Glutamatergic neuron (in vitro differentiated cells): ENCODE measurements at regions not wholly inside any gene's neighbourhood (a gene's known extent, or its start where the extent isn't known, plus 50 kb on each side); places are given as distances from the start of the nearest gene placed in this dataset. TPM values are rescaled to one million over a fixed set of nuclear protein-coding genes. Genes with fewer than 3 reads are reported as not detected.

Experiments
- DNase-seq: peaks from one replicate; pipeline ENCODE4 v3.0.0; 2022
- H3K27ac Mint-ChIP-seq: one replicate; pipeline ENCODE4 v1.8.0; 2020; ENCODE audit warnings: mild to moderate bottlenecking, mixed read lengths, inconsistent platforms; ENCODE audit not compliant: unreplicated experiment
- H3K27me3 Mint-ChIP-seq: one replicate; pipeline ENCODE4 v1.8.0; 2020; ENCODE audit warnings: mild to moderate bottlenecking, moderate library complexity, mixed read lengths, inconsistent platforms; ENCODE audit not compliant: unreplicated experiment
- H3K36me3 Mint-ChIP-seq: one replicate; pipeline ENCODE4 v1.8.0; 2020; ENCODE audit warnings: mild to moderate bottlenecking, mixed read lengths, inconsistent platforms; ENCODE audit not compliant: unreplicated experiment
- H3K4me1 Mint-ChIP-seq: one replicate; pipeline ENCODE4 v1.8.0; 2020; ENCODE audit warnings: mild to moderate bottlenecking, low read depth, mixed read lengths, inconsistent platforms; ENCODE audit not compliant: unreplicated experiment
- H3K4me3 Mint-ChIP-seq: one replicate; pipeline ENCODE4 v1.8.0; 2020; ENCODE audit warnings: mild to moderate bottlenecking, mixed read lengths, inconsistent platforms; ENCODE audit not compliant: unreplicated experiment
- H3K9me3 Mint-ChIP-seq: one replicate; pipeline ENCODE4 v1.8.0; 2020; ENCODE audit warnings: mild to moderate bottlenecking, moderate library complexity, mixed read lengths, inconsistent platforms; ENCODE audit not compliant: unreplicated experiment
- microRNA-seq: library from miRNA; unstranded; fragments of <30 nt; microRNA quantifications from one replicate; pipeline ENCODE4, GENCODE V29; 2020; ENCODE audit not compliant: unreplicated experiment
- TF ChIP-seq, protein P1 (sequence below): fragments of 200-600 bp; sonication (generic); IDR thresholded peaks from one replicate; pipeline ENCODE4 v1.5.0; 2021; ENCODE audit not compliant: partially characterized antibody, unreplicated experiment

DNA sequence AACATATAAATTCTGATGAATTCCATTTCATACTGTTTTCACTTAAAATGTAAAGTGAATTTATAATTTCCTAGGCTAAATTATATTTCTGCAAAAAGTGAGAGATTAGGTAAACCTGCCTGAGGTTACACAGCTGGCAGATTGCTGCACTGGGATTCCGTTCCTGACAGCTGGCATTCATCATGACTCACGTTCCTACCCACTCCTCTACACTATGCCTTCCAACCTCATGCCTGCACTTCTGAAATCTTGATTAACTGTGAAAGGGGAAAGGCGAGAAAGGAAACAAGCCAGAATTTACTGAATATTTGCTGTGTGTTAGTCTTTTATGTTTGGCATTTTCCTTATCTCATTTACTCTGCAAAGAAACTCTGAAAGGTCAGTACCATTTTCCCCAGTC is 73.3 kb upstream of the MON1B start:
- Mint-ChIP-seq H3K27me3 (no peaks in the 10 kb centered on the region), H3K4me3 (no peak overlapping the region), H3K27ac (no peak overlapping the region), H3K36me3 (peaks cover 6% of the 10 kb centered on the region), H3K4me1 (no peaks in the 10 kb centered on the region), H3K9me3 (no peaks in the 10 kb centered on the region)
- DNase-seq, result no peak
- TF ChIP-seq, protein P1, sequence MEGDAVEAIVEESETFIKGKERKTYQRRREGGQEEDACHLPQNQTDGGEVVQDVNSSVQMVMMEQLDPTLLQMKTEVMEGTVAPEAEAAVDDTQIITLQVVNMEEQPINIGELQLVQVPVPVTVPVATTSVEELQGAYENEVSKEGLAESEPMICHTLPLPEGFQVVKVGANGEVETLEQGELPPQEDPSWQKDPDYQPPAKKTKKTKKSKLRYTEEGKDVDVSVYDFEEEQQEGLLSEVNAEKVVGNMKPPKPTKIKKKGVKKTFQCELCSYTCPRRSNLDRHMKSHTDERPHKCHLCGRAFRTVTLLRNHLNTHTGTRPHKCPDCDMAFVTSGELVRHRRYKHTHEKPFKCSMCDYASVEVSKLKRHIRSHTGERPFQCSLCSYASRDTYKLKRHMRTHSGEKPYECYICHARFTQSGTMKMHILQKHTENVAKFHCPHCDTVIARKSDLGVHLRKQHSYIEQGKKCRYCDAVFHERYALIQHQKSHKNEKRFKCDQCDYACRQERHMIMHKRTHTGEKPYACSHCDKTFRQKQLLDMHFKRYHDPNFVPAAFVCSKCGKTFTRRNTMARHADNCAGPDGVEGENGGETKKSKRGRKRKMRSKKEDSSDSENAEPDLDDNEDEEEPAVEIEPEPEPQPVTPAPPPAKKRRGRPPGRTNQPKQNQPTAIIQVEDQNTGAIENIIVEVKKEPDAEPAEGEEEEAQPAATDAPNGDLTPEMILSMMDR, result no peak

DNA sequence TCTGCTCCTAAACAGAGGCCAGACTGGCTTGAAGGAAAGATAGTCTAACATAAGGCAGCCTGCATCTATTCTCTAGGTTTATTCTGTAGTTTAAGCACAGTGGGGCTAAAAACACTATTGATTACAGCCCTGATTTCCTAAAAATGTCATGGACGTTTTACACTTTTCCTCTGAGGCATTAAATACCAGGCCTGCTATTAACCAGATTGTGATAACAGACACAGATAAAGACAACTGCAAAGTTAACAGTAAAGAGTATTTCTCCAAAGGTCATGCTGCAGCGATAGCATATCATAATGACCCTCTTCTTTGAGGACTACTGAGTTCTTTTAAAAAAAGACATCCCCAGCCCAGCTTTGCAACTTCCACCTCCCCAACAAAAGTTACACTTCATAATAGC is 59.6 kb upstream of the MON1B start:
- Mint-ChIP-seq H3K4me1 (peaks cover 2% of the 10 kb centered on the region), H3K27ac (no peak overlapping the region), H3K36me3 (peaks cover 4% of the 10 kb centered on the region), H3K27me3 (peaks cover 4% of the 10 kb centered on the region), H3K4me3 (no peak overlapping the region), H3K9me3 (no peaks in the 10 kb centered on the region)
- no peak for DNase-seq
- TF ChIP-seq, protein P1, result no peak

- Mint-ChIP-seq H3K36me3 (peaks cover 4% of the 10 kb centered on the region), H3K27ac (no peak overlapping the region), H3K4me3 (no peak overlapping the region), H3K9me3 (no peaks in the 10 kb centered on the region), H3K27me3 (peaks cover 4% of the 10 kb centered on the region), H3K4me1 (peaks cover 2% of the 10 kb centered on the region)
- DNase-seq, result no peak
- TF ChIP-seq, protein P1, result no peak
Observed at GRCh38 chr16:77132051-77132618, 58.9 kb upstream of the MON1B start.

GRCh38 chr16:77133706-77134105 is 57.3 kb upstream of the MON1B start:
- peaks cover 2% of the 10 kb centered on the region for H3K4me1 Mint-ChIP-seq
- peaks cover 4% of the 10 kb centered on the region for H3K27me3 Mint-ChIP-seq
- no peaks in the 10 kb centered on the region for H3K36me3 Mint-ChIP-seq

GRCh38 chr16:77137045-77137444 is 53.9 kb upstream of the MON1B start:
- no peak for DNase-seq
- peaks cover 5% of the 10 kb centered on the region for H3K9me3 Mint-ChIP-seq
- H3K27ac Mint-ChIP-seq, result no peak overlapping the region
- H3K4me1 Mint-ChIP-seq, result peaks cover 3% of the 10 kb centered on the region
- H3K4me3 Mint-ChIP-seq, result no peak overlapping the region
- H3K27me3 Mint-ChIP-seq, result peaks cover 2% of the 10 kb centered on the region
- H3K36me3 Mint-ChIP-seq, result no peaks in the 10 kb centered on the region
- TF ChIP-seq, protein P1, result no peak

More at GRCh38 chr16:77133706-77134105, 57.3 kb upstream of the MON1B start:
- TF ChIP-seq, protein P1, result no peak
- no peaks in the 10 kb centered on the region for H3K9me3 Mint-ChIP-seq
- H3K27ac Mint-ChIP-seq, result no peak overlapping the region
- DNase-seq, result no peak
- H3K4me3 Mint-ChIP-seq, result no peak overlapping the region

Small RNA genes in the stretch of these regions (microRNA-seq; reads per million reads assigned to microRNA genes)
- gene MIR4719, result not detected
